MM.1S (cell line): ENCODE measurements at regions not wholly inside any gene's neighbourhood (a gene's known extent, or its start where the extent isn't known, plus 50 kb on each side); places are given as distances from the start of the nearest gene placed in this dataset.

ENCODE experiments used
- CTCF ChIP-seq: fragments of 300-600 bp; sonication (generic); IDR thresholded peaks from 2 replicates; pipeline ENCODE4 v1.5.1; 2016; ENCODE audit warnings: antibody characterized with exemption, low read length, mixed read lengths
- EZH2 ChIP-seq: fragments of 300-600 bp; sonication (generic); optimal IDR thresholded peaks from 2 replicates; pipeline ENCODE3; 2017; ENCODE audit warnings: low read depth, mild to moderate bottlenecking, antibody characterized with exemption, low read length, mixed read lengths
- EZH2phosphoT487 ChIP-seq: fragments of 300-600 bp; sonication (generic); IDR thresholded peaks from 2 replicates; pipeline ENCODE4 v1.6.1; 2018; ENCODE audit warnings: antibody characterized with exemption, low read length

- TF ChIP-seq CTCF: no peak
- no peak for TF ChIP-seq EZH2
- TF ChIP-seq EZH2phosphoT487: no peak
Observed at GRCh38 chr10:3258394-3258793, 85.8 kb upstream of the PITRM1 start.
